Stimulated activated CD4-positive, alpha-beta T cell treated with anti-CD3 and anti-CD28 coated beads, Interleukin-15, amount 100 ng/mL, for 1 hour (primary cell): ENCODE measurements at regions not wholly inside any gene's neighbourhood (a gene's known extent, or its start where the extent isn't known, plus 50 kb on each side); places are given as distances from the start of the nearest gene placed in this dataset.

Experiments used
- DNase-seq, 2 donors: peaks; one replicate each; pipeline ENCODE4 v3.0.0-alpha.2; 2020; ENCODE audit warnings: low read depth in 1 of 2, low spot score in 1 of 2

DNA sequence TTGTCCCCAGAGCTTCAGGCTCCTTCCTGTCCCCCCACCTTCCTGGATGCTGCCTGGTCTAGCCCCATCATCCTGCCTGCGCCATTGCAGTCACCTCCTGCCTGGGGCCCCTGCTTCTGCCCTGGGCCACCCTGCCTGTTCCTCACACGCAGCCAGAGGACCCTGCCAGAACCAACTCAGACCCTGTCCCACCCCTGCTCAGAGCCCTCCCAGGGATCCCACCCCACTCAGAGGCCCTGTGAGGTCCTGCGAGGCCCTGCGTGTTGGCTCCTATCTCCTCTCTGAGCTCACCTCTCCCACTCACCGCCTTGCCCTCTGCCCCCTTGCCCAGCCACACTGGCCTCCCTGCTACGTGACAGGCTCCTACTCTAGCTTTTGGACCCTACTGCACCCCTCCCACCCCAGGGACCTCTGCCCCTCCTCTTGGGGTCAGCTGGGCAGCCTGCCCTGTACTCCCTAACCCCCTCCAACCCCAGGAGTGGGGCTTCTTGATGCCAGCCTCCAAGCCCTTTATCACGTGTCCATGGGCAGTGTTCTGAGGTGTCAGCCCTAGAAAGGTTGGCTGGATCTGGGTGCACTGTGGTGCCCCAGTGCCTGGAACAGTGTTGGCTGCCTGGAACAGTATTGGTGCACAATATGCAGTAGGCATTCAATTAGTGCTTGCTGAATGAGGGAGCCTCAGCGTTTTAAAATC is 68.3 kb downstream of the CEBPB start:
- DNase-seq = no peak

DNA sequence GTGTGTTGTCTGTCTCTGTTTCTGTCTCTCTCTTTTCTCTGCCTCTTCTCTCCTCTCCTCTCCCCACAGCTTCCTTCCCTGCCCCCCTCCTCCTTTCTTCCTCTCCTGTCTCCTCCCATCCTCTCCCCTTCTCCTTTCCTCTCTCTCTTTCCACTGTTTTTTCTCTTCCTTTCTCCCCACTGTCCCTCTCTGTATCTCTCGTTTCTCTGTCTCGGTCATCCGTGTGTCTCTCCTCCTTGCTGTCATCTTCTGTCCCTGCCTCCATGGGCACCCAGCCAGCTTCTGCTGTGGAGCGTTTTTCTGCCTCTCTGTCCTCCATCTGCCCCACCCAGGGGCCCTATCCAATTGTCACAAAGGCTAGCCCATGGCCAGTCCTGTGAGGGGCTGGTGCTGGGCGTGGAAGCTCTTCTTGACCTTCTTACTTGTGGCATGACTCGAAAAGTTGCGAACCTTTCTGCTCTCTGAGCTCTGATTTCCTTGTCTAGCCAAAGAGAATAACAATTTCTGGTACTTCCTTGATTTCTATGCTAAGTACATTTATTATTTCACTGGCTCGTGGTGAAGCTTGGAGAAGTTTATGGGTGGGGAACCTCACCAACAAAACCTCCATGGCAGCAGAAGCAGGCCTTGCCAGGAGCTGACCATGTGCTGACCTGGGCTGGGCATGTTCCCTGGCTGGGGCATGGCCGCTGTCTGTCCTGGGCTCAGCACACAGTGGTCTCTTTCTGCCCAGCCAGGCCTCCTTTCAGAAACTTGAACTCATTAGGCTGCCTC is 69.3 kb downstream of the CEBPB start:
- DNase-seq = no peak

DNA sequence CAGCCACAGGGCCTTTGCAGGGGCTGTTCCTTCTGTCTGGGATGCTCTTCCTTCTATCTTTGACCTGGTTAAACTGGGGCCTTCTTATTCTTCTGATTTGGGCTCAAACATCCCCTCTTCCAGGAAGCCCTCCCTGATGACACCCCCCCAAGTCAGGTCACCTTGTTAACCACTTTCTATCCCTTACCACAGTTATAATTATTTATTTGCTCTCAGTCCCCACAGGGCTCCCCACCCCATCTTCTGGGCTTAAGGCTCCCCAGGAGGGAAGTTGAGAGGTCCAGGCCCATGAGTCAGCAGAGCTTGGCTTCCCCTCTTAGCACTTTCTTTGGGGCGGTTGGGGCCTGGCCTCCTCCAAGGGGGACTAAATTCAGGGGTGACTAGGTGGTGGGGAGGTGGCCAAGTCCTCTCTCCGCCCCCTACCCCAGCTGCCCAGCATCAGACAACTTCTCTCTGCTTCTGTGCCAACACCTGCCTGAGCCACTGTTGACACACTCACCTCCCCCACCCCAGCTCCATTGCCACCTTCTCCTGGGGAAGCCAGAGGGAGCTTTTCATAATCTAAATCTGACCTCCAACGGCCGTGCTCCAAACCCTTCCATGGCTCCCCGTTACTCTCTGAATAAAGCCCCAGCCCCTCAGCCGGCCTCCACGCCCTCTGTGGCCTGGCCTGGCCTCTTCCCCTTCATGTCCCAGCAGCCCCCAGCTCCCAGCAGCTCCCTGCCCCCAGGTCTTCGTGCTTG is 70.0 kb downstream of the CEBPB start:
- no peak for DNase-seq

DNA sequence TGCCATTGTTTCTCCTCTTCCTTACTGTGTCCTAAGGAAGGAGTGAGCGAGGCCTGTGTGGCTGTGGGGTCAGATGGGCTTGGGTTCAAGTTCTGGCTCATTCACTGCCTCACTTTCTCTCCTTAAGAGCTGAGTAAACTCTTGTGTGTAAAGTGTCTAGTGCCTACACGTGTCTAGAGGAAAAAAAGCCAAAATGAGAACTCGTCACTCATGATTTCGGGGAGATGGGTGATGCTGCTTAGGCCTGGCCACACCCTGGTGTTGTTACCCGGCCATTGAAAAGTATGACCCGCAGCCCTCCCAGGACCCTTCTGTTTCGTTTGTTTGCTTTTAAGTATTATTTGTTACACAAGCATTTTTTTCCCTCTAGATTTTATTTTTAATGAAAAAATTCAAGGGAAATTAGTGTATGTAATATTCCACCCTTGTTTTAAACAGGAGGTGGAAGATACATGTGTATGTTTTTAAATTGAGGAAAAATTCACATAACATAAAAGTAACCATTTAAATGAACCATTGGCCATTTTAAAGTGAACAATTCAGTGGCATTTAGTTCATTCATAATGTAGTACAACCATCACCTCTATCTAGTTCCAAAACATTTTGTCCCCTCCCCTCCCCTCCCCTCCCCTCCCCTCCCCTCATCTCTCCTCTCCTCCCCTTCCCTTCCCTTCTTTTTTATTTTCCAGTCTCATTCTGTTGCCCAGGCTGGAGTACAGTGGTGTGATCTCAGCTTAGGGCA is 71.0 kb downstream of the CEBPB start:
- DNase-seq = no peak

DNA sequence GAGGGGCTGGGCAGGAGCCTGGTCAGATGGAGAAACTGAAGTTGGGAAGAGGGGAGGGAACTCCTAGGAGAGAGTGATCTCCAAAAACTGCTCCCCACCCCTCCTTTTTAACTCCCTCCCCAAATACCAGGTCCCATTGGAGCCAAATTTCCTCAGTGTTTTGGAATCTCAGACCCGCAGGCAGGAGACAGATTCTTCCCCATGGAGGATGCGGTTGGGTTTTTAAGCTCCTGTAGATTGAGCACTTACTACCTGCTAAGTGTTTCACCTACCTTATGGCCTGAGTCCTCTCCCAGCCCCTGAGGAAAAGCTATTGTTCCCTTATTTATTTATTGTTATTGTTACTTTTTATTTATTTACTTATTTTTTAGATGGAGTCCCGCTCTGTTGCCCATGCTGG is 73.2 kb downstream of the CEBPB start:
- no peak for DNase-seq

DNA sequence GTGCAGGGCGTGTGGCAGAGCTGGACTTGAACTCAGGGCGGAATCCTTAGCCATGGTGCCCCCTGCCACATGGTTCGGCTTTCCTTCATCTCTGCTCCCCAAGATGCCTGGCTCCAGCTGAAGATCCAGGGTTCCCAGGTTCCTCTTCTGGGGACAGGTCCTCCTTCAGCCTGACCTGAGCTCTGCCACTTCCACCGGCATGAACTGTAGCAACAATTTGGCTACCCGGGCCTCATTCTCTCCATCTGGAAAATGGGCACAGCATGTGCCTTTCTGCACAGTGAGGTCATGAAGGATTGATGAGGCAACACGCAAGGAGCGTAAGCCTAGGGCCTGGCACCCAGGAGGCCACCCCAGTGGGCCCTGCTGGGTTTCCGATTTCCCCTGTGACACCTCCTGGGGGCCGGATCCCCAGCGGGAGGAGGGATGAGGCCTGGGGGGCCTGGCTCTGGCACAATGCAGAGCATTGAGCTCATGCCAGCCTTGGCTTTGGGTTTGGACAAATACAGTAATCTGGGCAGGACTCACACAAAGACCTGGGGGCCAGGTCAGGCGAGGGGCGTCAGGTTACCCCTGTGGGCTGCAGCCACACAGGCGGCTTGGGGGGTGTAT is 74.0 kb downstream of the CEBPB start:
- DNase-seq = no peak

DNA sequence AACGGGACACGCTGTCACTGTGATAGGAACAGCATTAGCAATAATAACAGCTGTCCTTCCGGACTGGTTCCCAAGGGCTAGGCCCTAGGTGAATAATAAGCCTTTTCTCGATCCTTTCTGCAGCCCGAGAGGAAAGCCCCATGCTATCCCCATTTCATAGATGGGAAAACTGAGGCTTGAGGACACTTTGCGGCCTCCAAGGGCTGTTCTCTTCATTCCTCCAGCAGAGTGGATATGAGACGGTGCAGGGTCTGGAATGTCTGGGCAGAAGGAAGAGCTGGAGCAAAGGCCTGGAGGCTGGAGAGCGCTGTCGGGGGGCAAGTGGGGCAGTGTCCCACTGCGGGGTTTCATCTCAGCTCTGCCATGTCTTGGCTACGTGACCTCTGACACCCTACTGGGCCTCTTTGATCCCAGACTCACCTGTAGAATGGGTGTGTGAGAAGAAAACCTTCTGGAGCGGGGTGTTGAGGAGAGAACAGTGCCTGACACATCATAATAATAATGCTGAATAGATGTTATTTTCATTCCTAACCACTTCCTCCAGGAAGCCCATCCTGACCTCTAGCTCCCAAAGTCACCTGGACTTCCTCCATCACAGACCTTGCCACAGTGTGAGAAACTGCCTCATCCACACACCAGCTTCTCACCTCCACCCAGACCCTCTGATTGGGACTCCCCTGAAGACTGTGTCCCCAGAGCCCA is 74.8 kb downstream of the CEBPB start:
- no peak for DNase-seq

DNA sequence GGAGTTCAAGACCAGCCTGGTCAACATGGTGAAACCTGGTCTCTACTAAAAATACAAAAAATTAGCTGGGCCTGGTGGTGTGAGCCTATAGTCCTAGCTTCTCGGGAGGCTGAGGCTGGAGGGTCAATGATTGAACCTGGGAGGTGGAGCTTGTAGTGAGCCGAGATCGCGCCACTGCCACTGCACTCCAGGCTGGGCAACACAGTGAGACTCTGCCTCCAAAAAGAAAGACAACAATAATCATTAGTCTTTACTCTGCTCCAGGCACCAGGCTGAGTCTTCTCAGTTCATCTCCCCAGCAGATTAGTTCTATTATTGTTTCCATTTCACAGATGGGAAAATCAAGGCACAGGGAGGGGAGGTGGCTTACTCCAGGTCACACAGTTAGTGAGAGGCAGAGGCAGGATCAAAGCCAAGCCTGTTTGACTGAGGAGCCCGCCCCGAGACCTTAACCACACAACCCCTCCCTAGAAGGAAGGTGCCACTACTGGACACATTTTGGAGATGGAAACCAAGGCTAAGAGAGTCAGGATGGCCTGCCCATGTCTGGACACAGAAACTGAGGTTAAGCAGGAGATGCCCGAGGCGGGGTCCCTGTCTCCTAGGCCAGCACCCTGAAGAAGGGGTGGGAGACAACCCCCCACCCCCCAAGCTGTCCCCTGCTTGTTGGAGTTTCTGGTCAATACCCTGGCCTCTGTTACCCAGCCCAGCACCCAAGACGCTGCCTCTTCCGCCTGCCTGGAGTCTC is 75.8 kb downstream of the CEBPB start:
- no peak for DNase-seq

DNA sequence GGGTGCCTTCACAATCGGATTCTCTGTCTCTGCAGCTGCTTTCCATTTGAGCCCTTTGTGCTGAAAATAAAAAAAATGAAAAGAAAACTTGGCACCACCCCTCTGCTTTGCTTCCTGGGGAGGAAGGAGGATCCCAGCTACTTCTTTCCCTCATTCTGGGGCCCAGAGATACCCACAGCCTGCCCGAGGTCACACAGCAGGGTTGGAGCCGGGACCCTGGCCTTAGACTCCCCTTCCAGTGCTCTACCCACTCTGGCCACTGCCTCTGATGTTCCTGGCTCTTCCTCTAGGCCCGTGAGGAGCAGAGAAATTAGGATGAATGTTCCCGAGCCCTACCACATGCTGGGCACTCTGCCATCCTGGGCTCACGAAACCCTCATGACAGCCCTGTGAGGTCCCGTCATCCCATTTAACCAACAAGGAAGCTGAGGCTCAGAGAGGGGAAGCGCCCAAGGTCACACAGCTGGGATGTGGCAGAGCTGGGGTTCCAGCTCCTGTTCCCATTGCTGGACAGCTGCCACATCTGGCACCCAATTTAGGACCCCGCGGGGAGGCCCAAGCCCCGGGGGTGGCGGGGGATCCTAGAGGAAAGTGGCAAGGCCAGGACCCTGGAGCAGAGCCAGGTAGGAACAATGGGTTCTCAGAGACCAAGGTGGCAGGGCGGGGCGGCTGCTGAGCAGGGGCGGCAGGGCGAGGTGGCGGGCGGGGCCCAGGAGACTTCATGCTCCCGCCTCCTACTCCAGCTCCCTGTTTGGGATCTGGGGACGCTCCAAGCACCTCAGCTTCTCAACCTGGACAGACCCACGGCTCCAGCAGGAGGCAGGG is 76.6 kb downstream of the CEBPB start:
- no peak for DNase-seq

DNA sequence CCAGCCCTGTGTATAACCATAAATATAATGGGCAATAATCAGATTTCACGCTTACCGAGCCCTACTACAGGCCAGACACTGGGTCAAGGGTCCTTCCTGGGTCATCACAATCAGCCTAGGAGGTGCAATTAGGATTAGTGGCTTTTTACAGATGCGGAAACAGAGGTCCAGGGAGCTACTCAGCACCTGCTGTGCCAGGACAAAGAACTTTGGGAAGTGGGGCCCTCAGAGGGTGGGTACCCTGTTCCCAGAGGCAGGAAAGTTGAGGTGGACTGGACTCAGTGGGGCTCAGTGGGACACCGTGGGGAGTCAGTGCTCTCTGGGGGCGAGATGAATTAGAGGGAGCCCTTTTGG is 77.2 kb downstream of the CEBPB start:
- no peak for DNase-seq

DNA sequence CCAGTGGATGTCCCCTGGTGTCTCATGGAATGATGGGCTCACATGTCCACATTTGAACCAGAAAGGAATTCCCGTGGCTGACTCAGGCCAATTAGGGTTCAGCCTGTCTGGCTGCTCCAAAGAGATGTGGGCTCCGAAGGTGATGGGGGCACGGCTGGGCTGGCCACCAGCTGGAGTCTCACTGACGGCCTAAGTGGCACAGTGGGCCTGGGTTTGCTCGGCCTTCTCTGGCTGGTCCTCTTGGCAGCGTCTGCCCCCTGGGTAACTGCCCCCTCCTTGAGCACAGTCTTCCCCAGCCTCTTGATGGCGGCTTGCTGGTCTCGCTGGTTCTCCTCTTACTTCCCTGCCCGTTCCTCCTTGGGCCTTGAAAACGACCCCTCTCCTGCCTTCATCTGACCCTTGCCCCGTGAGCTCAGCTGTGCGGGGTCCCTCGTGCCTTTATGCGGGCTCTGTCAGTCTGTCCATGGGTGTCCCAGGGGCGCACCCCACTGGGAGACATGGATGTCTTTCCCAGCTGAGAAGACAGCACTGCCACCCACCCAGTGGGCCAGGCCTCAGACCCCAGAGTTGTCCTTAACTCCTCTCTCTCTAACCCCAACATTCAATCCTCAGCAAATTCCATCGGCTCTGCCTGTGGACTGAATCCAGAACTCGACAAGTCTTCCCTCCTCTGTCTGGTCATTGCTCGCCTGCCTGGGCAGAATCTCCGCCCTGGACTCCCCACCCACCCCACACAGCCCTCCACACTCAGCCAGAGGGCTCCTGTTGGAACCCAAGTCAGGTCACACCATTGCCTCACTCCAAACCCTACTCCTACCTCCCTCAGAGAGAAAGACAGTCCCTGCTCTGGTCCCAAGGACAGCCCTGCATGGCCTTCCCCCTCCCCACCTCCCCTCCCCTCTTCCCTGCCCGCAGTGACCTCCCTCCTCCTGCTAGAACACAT is 78.7 kb downstream of the CEBPB start:
- no peak for DNase-seq

DNA sequence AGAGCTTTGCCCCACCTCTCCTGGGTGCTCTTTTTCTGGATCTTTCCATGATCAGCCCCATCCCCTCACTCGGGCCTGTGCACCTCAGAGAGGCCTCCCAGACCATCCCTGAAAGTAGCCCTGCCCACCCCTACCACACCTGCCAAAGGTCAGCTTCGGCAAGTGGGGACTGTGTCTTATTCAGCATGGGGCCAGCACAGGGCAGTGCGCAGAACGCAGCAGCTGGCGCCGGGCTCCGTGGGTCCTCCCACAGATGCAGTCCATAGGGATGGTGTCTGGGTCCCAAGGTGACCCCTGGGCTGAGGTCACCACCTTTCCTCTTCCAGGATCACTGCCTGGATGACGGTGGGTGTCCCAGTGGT is 79.4 kb downstream of the CEBPB start:
- no peak for DNase-seq

DNA sequence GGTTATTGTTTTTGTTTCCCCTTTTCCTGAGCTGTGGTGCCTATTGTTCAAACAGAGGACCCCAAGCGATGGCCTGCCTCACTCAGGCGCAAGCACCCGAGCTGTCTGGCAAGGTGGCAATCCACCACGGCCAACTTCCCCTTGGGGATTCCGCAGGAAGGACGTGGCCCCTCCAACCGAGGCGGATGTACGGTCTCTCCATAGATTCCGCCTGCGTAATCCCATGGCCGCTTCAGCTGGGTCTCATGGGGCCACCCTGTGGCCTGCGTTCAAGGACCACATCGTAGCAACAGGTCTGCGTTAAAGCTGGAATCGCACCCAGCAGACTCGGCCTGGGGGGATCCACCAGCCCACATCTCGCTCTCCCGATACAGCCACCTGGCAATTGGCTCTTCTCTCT is 79.9 kb downstream of the CEBPB start:
- no peak for DNase-seq

DNA sequence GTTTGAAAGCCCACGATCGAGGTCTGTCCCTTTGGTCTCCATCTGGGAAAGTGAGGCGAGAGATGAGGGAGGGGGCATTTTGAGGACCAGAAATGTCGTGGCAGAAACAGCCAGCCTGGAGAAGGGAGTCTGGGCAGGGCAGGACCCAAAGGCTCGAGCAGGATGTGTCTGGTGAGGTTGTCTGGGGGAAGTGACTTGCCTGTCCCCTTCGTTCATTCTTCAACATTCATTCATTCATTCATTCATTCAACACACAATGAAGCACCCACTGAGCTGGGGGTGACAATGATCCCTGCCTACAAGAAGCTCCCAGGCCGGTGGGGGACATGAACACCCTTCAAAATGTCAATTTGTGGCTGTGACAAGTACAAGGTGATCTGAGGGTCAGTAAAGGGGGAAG is 80.5 kb downstream of the CEBPB start:
- no peak for DNase-seq

DNA sequence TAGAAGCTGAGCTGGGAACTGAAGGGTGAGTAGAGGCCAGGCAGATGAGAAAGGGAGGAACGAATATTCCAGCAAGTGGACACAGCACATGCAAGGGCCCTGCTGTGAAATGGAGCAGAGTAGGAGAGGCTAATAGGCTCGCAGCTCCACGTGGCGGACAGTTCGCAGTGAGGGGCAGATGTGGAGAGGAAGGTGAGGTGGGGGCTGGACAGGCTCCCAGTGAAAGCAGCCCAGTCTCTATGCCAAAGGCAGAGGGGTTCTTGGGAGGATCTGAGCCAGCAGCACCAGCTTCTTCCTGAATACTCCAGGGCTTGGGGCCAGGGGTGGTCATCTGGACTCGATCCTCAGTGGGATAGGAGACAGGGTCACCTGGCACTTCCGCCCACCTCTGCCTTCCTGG is 81.0 kb downstream of the CEBPB start:
- DNase-seq = no peak

DNA sequence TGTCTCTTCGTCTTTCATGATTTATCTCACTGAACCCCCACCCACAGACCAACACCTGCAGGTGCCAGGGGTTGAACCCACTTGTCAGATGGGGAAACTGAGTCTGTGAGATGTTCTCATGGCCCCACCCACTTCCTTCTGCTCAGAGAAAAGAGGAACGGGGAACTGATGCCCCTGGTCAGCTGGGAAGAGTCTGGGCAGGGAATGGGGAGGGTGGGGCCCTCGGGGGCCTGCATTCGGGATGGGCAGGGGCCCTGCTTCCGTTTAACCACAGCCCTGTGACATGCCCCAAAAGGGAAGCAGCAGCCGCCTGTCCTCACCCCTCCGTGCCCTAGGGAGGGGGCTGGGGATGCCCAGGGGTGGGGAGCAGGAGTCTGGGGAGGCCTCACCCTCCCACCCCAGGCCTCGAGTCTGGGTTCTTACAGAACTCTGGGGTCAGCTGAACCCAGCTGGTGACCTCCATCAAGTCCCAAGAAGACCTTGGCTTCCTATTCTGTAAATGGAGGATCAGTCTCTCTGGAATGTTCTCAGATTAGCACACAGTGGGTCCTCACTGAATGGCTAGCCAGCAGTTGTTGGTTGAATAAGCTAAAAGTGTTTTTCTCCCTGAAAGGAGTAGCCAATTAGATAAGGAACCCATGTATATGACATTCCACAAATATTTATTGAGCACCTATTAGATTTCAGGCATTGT is 81.5 kb downstream of the CEBPB start:
- no peak for DNase-seq

DNA sequence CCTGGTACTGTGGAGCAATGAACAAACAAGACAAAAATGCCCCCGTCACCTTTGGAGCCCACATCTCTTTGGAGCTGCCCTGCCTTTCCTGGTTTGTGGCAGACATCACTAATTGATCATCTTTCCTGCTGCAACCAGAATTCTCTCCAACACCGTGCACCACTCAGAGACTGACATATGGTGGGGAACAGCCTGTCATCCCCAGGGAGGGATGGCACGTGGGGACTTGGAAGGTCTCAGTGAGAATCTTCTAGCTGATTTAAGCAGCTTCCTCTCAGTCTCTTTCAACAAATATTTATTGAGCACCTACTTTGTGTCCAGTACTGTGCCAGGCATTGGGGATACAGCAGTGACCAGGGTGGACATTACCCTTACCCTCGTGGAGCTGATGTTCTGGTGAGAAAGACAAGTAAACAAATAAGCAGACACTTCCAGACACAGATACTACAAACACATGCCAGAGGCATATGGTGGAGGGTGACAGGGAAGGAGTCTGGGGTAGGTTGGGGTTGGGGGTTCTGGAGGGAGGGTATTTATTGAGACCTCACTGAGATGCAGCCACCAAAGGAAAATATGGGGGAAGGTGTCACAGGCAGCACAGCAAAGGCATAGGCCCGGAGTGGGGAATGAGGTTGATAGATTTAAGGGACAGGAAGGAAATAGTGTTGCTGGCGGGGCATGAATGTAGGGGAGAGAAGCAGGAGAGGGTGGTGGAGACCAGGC is 82.3 kb downstream of the CEBPB start:
- no peak for DNase-seq
